ENCODE measurements at regions not wholly inside any gene's neighbourhood (a gene's known extent, or its start where the extent isn't known, plus 50 kb on each side); places are given as distances from the start of the nearest gene placed in this dataset.
A peak's percentile ranks its signal among the peaks of the same experiment; 100 is the strongest.

DNA sequence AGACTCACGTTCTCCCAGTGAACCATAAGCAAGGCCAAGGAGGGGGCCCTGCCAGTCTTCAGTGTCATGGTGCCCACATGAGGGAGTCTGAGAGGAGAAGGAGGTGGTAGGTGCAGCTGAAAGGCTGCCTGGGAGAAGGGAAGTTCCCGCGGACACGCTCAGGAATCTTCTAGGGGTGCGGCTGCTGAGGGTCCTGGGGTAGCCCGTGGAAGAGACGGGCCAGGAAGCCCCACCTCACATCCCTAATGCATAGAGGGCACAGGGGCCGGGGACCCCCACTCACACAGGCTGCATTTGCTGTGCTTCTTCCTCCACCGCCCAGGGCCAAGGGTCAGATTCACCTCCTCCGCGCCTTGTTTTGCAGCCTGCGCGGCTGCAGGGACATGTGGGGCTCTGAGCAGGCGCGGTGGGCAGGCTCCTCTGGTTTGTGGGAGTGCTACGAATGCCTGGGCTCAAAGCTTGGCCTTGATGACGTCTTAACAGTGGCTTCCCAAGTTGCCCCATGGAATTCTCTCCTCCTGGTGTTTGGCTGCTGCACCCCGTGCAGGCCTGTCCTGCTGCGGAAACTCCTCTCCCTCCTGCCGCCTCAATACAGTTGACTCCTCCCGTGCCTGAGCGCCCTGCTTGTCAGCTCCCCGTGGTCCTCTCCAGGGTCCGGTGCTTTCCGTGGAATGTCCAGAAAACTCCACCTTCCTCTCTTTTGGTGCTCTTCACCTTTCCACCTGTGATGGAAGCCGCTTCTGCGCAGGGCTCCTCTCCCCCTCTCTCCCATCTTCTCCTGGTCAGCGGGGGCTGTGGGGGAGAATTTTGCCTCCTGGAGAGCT lies 95.7 kb downstream of the VAPA start:
- no peaks in the 10 kb centered on the region for H3K9me3 ChIP-seq (ENCODE audit: control insufficient read depth in 3 of 3, low read length in 3 of 3)
- H3K27me3 ChIP-seq (ENCODE audit: control insufficient read depth in 3 of 3, insufficient read depth in 3 of 3, low read length in 3 of 3) = no peaks in the 10 kb centered on the region
- peaks cover 14 to 35% (median 26%) of the 10 kb centered on the region in 3 donors for H3K4me1 ChIP-seq (ENCODE audit: control insufficient read depth in 3 of 3, insufficient read depth in 3 of 3, low read length in 3 of 3)
- H3K27ac ChIP-seq (ENCODE audit: low read depth, low read length) = no peak overlapping the region
- H3K9ac ChIP-seq (ENCODE audit: low read depth in 1 of 3, low read length in 3 of 3) = peak overlapping the region in 1 of 3 donors; percentile 1
- H3K36me3 ChIP-seq (ENCODE audit: control insufficient read depth in 3 of 3, insufficient read depth in 3 of 3, low read length in 3 of 3) = no peaks in the 10 kb centered on the region
- H3K4me3 ChIP-seq (ENCODE audit: low read length in 3 of 3) = no peak overlapping the region

DNA sequence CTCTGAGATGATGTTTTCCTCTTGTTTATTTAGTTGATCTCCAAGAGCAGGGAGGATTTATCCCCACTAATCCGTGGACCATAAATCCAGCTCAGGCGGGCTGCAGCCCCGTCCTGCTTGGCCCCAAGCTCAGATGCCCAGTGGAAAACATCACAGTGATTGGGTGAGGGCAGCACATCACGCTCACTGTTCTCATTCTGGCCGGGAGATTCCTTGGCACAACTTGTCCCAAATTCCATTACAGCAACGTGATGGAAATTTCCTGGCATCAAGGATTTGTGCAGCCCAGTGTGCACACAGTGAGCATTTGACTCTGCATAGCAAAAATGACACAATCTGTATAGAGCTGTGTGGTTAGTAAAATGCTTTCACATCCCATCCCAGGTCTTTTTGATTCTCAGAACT lies 96.8 kb downstream of the VAPA start:
- H3K9me3 ChIP-seq (ENCODE audit: control insufficient read depth in 3 of 3, low read length in 3 of 3) = no peaks in the 10 kb centered on the region
- no peak overlapping the region for H3K4me3 ChIP-seq (ENCODE audit: low read length in 3 of 3)
- H3K27me3 ChIP-seq (ENCODE audit: control insufficient read depth in 3 of 3, insufficient read depth in 3 of 3, low read length in 3 of 3) = no peaks in the 10 kb centered on the region
- no peak overlapping the region for H3K9ac ChIP-seq (ENCODE audit: low read depth in 1 of 3, low read length in 3 of 3)
- peak overlapping the region; percentile 28 for H3K27ac ChIP-seq (ENCODE audit: low read depth, low read length)
- peaks cover 25 to 43% (median 34%) of the 10 kb centered on the region in 3 donors for H3K4me1 ChIP-seq (ENCODE audit: control insufficient read depth in 3 of 3, insufficient read depth in 3 of 3, low read length in 3 of 3)
- no peaks in the 10 kb centered on the region for H3K36me3 ChIP-seq (ENCODE audit: control insufficient read depth in 3 of 3, insufficient read depth in 3 of 3, low read length in 3 of 3)

DNA sequence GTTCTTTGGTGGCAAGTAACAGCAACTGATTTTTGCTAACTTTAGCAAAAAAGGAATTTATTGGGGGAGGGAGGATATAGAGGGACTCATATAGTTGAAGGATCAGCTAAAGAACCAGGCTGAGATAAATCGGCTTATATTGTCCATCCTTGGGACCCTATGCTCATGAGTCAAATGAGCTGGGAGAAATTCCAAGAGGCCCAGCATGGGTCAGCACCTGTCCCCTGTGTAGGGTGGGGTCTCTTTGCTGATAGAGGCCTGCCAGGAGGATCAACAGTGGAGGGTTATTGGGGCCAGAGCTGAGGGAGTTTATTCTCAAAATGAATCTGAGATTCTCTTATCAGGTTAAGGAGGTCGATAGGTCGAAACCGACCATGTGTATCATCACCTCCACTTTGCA lies 97.2 kb downstream of the VAPA start:
- no peak overlapping the region for H3K9ac ChIP-seq (ENCODE audit: low read depth in 1 of 3, low read length in 3 of 3)
- H3K27me3 ChIP-seq (ENCODE audit: control insufficient read depth in 3 of 3, insufficient read depth in 3 of 3, low read length in 3 of 3) = no peaks in the 10 kb centered on the region
- no peak overlapping the region for H3K27ac ChIP-seq (ENCODE audit: low read depth, low read length)
- H3K9me3 ChIP-seq (ENCODE audit: control insufficient read depth in 3 of 3, low read length in 3 of 3) = no peaks in the 10 kb centered on the region
- H3K4me1 ChIP-seq (ENCODE audit: control insufficient read depth in 3 of 3, insufficient read depth in 3 of 3, low read length in 3 of 3) = peaks cover 28 to 46% (median 37%) of the 10 kb centered on the region in 3 donors
- no peaks in the 10 kb centered on the region for H3K36me3 ChIP-seq (ENCODE audit: control insufficient read depth in 3 of 3, insufficient read depth in 3 of 3, low read length in 3 of 3)
- no peak overlapping the region for H3K4me3 ChIP-seq (ENCODE audit: low read length in 3 of 3)

DNA sequence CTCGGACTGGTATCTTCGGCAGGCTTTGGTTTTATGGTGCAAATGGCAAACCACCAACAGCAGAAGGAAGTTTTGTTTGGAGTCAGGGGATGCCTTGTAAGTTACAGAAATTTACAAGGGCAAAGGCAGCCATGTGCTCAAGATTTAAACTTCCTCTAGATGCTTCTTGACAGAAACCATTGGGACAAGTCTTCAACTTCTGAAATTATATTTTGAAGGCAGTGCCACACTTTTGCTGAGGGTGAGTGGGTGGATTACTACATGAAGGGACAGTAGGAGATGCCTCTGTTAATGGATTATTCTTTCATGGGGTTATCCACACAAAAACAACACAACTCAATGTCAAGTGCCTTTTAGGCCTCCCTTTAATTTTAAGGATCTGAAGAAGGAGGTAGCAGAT lies 97.9 kb downstream of the VAPA start:
- Histone ChIP-seq H3K36me3 (ENCODE audit: control insufficient read depth in 3 of 3, insufficient read depth in 3 of 3, low read length in 3 of 3) (no peaks in the 10 kb centered on the region), H3K27me3 (ENCODE audit: control insufficient read depth in 3 of 3, insufficient read depth in 3 of 3, low read length in 3 of 3) (no peaks in the 10 kb centered on the region), H3K27ac (ENCODE audit: low read depth, low read length) (no peak overlapping the region), H3K9ac (ENCODE audit: low read depth in 1 of 3, low read length in 3 of 3) (no peak overlapping the region), H3K4me1 (ENCODE audit: control insufficient read depth in 3 of 3, insufficient read depth in 3 of 3, low read length in 3 of 3) (peaks cover 32 to 44% (median 40%) of the 10 kb centered on the region in 3 donors), H3K9me3 (ENCODE audit: control insufficient read depth in 3 of 3, low read length in 3 of 3) (no peaks in the 10 kb centered on the region), H3K4me3 (ENCODE audit: low read length in 3 of 3) (no peak overlapping the region)

DNA sequence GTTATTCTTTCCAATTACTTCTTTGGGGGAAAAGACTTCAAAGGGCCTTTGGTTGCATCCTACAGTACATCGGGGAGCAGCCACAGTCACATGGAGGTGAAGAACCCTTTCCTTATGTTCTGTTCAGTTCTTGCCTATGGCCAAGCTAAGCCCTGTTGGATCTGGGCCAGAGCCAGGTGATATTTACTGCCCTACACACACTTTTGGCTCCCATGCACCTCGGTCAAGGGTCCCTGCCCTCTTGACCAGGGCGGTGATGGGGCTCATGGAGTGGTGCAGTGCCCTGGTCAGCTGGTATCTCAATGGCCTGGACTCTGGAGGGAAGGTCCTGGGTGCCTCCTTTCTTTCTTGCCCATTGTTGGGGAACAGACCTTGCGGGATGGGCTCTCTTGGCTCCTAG lies 98.7 kb downstream of the VAPA start:
- Histone ChIP-seq H3K36me3 (ENCODE audit: control insufficient read depth in 3 of 3, insufficient read depth in 3 of 3, low read length in 3 of 3) (no peaks in the 10 kb centered on the region), H3K27ac (ENCODE audit: low read depth, low read length) (no peak overlapping the region), H3K4me3 (ENCODE audit: low read length in 3 of 3) (no peak overlapping the region), H3K9ac (ENCODE audit: low read depth in 1 of 3, low read length in 3 of 3) (no peak overlapping the region), H3K27me3 (ENCODE audit: control insufficient read depth in 3 of 3, insufficient read depth in 3 of 3, low read length in 3 of 3) (no peaks in the 10 kb centered on the region), H3K9me3 (ENCODE audit: control insufficient read depth in 3 of 3, low read length in 3 of 3) (no peaks in the 10 kb centered on the region), H3K4me1 (ENCODE audit: control insufficient read depth in 3 of 3, insufficient read depth in 3 of 3, low read length in 3 of 3) (peaks cover 32 to 44% (median 40%) of the 10 kb centered on the region in 3 donors)

DNA sequence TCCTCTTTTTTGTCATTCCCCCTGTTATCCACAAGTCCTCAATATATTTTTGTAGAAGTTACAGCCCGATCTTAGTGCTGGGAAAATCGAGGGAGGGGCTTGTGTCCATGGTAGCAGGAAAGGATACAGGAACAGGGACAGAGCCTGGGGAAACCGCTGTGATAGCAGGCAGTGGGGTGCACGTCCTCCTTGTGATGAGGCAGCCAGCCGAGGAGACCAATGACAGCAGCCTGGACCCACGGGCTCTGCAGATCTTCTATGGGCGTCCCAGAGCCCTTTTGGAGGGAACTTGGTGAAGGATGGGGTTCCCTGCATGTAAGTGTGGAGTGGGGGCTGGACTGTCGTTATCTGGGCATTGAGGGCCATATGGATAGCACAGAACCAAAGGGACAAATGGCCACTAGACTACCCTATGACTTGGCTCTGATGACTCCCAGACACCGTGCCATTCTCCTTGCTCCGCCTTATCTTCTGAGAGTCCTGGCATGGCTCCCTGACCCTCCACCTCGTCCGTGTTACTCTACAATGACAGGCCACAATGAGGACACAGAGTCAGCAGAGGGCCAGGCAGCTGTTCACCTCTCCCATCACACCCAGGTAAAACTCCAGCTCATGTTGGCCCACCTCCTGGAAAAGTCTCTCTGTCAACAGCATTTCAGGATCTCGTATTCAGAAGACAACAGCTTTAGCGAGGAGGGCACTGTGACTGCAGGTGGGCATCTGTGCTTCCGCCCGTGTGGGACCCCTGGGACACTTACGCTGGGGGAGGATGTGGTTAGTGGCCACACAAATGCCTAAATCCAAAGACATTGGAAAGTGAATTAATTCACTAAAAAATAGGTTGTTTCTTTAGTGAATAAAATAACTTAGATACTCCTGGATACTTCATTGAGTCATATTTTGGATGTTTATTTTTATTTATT lies 100.1 kb downstream of the VAPA start:
- Histone ChIP-seq H3K36me3 (ENCODE audit: control insufficient read depth in 3 of 3, insufficient read depth in 3 of 3, low read length in 3 of 3) (no peaks in the 10 kb centered on the region), H3K4me1 (ENCODE audit: control insufficient read depth in 3 of 3, insufficient read depth in 3 of 3, low read length in 3 of 3) (peaks cover 32 to 44% (median 40%) of the 10 kb centered on the region in 3 donors), H3K27me3 (ENCODE audit: control insufficient read depth in 3 of 3, insufficient read depth in 3 of 3, low read length in 3 of 3) (no peaks in the 10 kb centered on the region), H3K9me3 (ENCODE audit: control insufficient read depth in 3 of 3, low read length in 3 of 3) (no peaks in the 10 kb centered on the region), H3K27ac (ENCODE audit: low read depth, low read length) (no peak overlapping the region), H3K9ac (ENCODE audit: low read depth in 1 of 3, low read length in 3 of 3) (no peak overlapping the region), H3K4me3 (ENCODE audit: low read length in 3 of 3) (no peak overlapping the region)

DNA sequence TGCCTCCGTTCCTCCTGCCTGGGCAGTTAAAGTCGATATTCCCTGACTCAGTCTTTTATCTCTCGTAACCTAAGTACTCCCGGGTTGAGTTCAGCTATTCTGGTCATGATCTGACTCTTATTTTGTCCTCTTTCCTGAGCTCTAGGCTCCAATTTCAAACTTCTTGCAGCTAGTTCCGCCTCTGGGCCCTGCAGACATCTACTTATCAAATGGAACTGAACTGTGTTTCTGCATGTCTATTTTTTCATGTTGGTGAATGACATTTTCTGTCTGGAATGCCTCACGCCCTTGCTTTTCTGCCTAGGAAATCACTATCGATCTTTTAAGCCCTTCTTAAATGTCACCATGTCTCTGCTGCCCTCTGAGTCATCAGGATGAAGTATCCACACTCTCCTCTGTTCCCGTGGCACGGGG lies 101.5 kb downstream of the VAPA start:
- no peaks in the 10 kb centered on the region for H3K9me3 ChIP-seq (ENCODE audit: control insufficient read depth in 3 of 3, low read length in 3 of 3)
- no peaks in the 10 kb centered on the region for H3K27me3 ChIP-seq (ENCODE audit: control insufficient read depth in 3 of 3, insufficient read depth in 3 of 3, low read length in 3 of 3)
- no peaks in the 10 kb centered on the region for H3K36me3 ChIP-seq (ENCODE audit: control insufficient read depth in 3 of 3, insufficient read depth in 3 of 3, low read length in 3 of 3)
- peak overlapping the region in 1 of 3 donors; percentile 8 for H3K4me3 ChIP-seq (ENCODE audit: low read length in 3 of 3)
- no peak overlapping the region for H3K9ac ChIP-seq (ENCODE audit: low read depth in 1 of 3, low read length in 3 of 3)
- no peak overlapping the region for H3K27ac ChIP-seq (ENCODE audit: low read depth, low read length)
- H3K4me1 ChIP-seq (ENCODE audit: control insufficient read depth in 3 of 3, insufficient read depth in 3 of 3, low read length in 3 of 3) = peaks cover 26 to 33% (median 32%) of the 10 kb centered on the region in 3 donors

DNA sequence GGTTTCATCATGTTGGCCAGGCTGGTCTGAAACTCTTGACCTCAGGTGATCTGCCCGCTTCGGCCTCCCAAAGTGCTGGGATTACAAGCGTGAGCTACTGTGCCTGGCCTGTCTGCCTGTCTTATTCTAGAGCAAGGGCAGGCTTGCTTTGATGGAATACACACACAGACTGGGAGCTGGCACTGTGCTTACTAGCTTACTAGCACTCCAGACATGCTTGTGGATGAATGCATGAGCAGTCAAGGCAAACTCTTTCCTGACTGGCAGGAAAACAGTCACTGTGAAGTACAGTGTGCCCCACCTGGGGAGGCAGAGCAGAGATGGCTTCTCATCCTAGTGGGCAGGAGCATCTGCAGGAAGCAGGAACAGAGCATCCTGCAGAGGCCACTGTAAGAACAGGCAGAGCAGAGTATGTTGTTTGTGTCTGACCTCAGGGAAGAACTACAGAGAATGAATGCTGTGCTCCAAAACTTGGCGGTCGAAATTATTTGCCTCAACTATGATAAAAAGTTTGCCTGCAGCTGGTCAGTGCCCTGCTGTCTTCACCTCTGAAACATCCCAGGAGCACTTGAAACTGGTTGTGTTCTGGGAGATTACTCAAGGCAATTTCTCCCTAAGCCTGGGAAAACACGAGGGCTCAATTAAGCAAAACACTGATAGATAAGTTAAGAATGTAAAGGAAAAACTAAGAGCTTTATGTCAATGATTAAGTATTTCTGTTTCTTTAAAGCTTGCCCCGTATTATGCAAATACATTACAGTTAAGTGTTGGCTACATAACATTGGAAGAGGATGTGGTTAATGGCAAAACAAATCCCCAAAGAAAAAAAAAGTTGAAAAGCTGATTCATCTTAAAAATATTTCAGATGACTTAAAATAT lies 102.4 kb downstream of the VAPA start:
- Histone ChIP-seq H3K27me3 (ENCODE audit: control insufficient read depth in 3 of 3, insufficient read depth in 3 of 3, low read length in 3 of 3) (no peaks in the 10 kb centered on the region), H3K4me3 (ENCODE audit: low read length in 3 of 3) (no peak overlapping the region), H3K36me3 (ENCODE audit: control insufficient read depth in 3 of 3, insufficient read depth in 3 of 3, low read length in 3 of 3) (no peaks in the 10 kb centered on the region), H3K9ac (ENCODE audit: low read depth in 1 of 3, low read length in 3 of 3) (peak overlapping the region in 1 of 3 donors; percentile 16), H3K4me1 (ENCODE audit: control insufficient read depth in 3 of 3, insufficient read depth in 3 of 3, low read length in 3 of 3) (peaks cover 18 to 24% (median 24%) of the 10 kb centered on the region in 3 donors), H3K9me3 (ENCODE audit: control insufficient read depth in 3 of 3, low read length in 3 of 3) (no peaks in the 10 kb centered on the region), H3K27ac (ENCODE audit: low read depth, low read length) (no peak overlapping the region)

DNA sequence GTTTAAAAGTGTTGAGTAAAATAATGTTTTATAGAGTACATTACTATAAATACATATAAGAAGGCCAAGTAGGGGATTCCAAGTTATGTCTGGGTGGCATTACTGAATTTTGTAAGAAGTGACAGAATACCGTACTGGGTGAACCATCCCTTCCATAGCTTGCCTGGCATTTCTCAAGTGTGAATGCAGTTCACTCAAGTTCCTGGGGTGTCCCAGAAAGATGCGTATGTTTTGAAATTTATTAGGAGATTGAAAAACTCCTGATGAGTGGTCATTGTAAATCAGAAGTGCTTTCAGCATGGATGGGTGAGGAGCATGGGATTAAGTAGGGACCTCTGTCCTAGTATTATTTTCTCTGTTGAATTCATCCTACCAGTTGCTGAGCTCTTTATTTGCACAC lies 103.2 kb downstream of the VAPA start:
- Histone ChIP-seq H3K27me3 (ENCODE audit: control insufficient read depth in 3 of 3, insufficient read depth in 3 of 3, low read length in 3 of 3) (no peaks in the 10 kb centered on the region), H3K9me3 (ENCODE audit: control insufficient read depth in 3 of 3, low read length in 3 of 3) (no peaks in the 10 kb centered on the region), H3K9ac (ENCODE audit: low read depth in 1 of 3, low read length in 3 of 3) (no peak overlapping the region), H3K4me3 (ENCODE audit: low read length in 3 of 3) (no peak overlapping the region), H3K27ac (ENCODE audit: low read depth, low read length) (no peak overlapping the region), H3K36me3 (ENCODE audit: control insufficient read depth in 3 of 3, insufficient read depth in 3 of 3, low read length in 3 of 3) (no peaks in the 10 kb centered on the region), H3K4me1 (ENCODE audit: control insufficient read depth in 3 of 3, insufficient read depth in 3 of 3, low read length in 3 of 3) (peaks cover 18 to 21% (median 18%) of the 10 kb centered on the region in 3 donors)

Data from skeletal muscle tissue (tissue), 3 donors.